Endothelial cell of umbilical vein (primary cell): ENCODE measurements at regions not wholly inside any gene's neighbourhood (a gene's known extent, or its start where the extent isn't known, plus 50 kb on each side); places are given as distances from the start of the nearest gene placed in this dataset.

ENCODE experiments used
- BruUV-seq: library from RNA; stranded (reverse); fragments of 400-500 nt; replicated peaks from 2 replicates; lab custom pipeline; 2021; lab: Mats Ljungman, UMichigan
- CTCF ChIA-PET: fragments of 300-600, 350-600 bp; sonication (Branson Sonifier 250); formaldehyde crosslinking; loops from one replicate; lab custom pipeline; 2021; ENCODE audit warnings: antibody characterized with exemption, inconsistent platforms; lab: Charles Lee
- POLR2A ChIA-PET: fragments of 300-600, 350-600 bp; sonication (Branson Sonifier 250); formaldehyde crosslinking; loops from one replicate; lab custom pipeline; 2021; ENCODE audit warnings: antibody characterized with exemption, inconsistent platforms; lab: Charles Lee
- DNase-seq: peaks from one replicate; pipeline ENCODE4 v3.0.0-alpha.2; 2011; ENCODE audit warnings: low read depth, low spot score
- FAIRE-seq: peaks from 2 replicates; lab custom pipeline; 2011; peaks lifted over from hg19 to GRCh38; lab: Jason Lieb, UNC
- H2AFZ ChIP-seq: 2 replicates; pipeline ENCODE4 v1.6.0; 2012; ENCODE audit warnings: low read depth, low read length, control low read depth, inconsistent platforms
- H3K27ac ChIP-seq: 2 replicates; pipeline ENCODE4 v1.5.1; 2011; ENCODE audit warnings: low read depth, mild to moderate bottlenecking, control low read depth, low read length, moderate library complexity; ENCODE audit not compliant: insufficient read depth
- H3K27me3 ChIP-seq, 2 experiments: 2 replicates each; pipeline versions ENCODE4 v1.6.0 to v1.6.1; 2011; ENCODE audit warnings: low read length in 2 of 2, mixed read lengths in 1 of 2; ENCODE audit not compliant: control insufficient read depth in 2 of 2, insufficient read depth in 2 of 2
- H3K36me3 ChIP-seq, 2 experiments: 2 replicates in 1 of 2; 3 replicates in 1 of 2; pipeline ENCODE4 v1.5.1; 2011; ENCODE audit warnings: low read length in 2 of 2, mild to moderate bottlenecking in 1 of 2, moderate library complexity in 1 of 2; ENCODE audit not compliant: control insufficient read depth in 2 of 2, insufficient read depth in 2 of 2; ENCODE audit errors: extremely low read depth in 1 of 2
- H3K4me1 ChIP-seq: 3 replicates; pipeline ENCODE4 v1.5.1; 2011; ENCODE audit warnings: mild to moderate bottlenecking, low read length; ENCODE audit not compliant: control insufficient read depth, insufficient read depth; ENCODE audit errors: extremely low read depth
- H3K4me2 ChIP-seq: 2 replicates; pipeline ENCODE4 v1.6.1; 2011; ENCODE audit warnings: low read length, control low read depth, mixed read lengths; ENCODE audit not compliant: insufficient read depth
- H3K4me3 ChIP-seq, 3 experiments: fragments of 200-600 bp in 1 of 3; sonication (generic), shearing (Covaris generic) in 1 of 3; replicated peaks in 1 of 3; 2 replicates each; pipeline ENCODE4 v1.5.1; 2011 to 2016; ENCODE audit warnings: control low read depth in 3 of 3, low read length in 3 of 3, mild to moderate bottlenecking in 2 of 3, inconsistent platforms in 1 of 3, low read depth in 1 of 3, moderate library complexity in 1 of 3; ENCODE audit not compliant: insufficient read depth in 1 of 3
- H3K79me2 ChIP-seq: 2 replicates; pipeline ENCODE4 v1.6.0; 2012; ENCODE audit warnings: low read length, inconsistent platforms; ENCODE audit not compliant: control insufficient read depth, insufficient read depth
- H3K9ac ChIP-seq: replicated peaks from 2 replicates; pipeline ENCODE3; 2011; ENCODE audit warnings: low read length, control low read depth; ENCODE audit not compliant: insufficient read depth; ENCODE audit errors: extremely low read depth
- H3K9me1 ChIP-seq: replicated peaks from 3 replicates; pipeline ENCODE4 v1.6.0; 2011; ENCODE audit warnings: mild to moderate bottlenecking, low read length; ENCODE audit not compliant: control insufficient read depth, insufficient read depth; ENCODE audit errors: extremely low read depth
- H3K9me3 ChIP-seq: replicated peaks from 2 replicates; pipeline ENCODE4 v1.5.1; 2012; ENCODE audit warnings: low read length, inconsistent platforms; ENCODE audit not compliant: control insufficient read depth, insufficient read depth
- H4K20me1 ChIP-seq: replicated peaks from 2 replicates; pipeline ENCODE3; 2011; ENCODE audit warnings: mild to moderate bottlenecking, low read length; ENCODE audit not compliant: control insufficient read depth, insufficient read depth; ENCODE audit errors: extremely low read depth
- EZH2 ChIP-seq: IDR thresholded peaks from 2 replicates; pipeline ENCODE4 v1.6.1; 2012; ENCODE audit warnings: borderline replicate concordance, low read depth, mild to moderate bottlenecking, moderate library complexity, low read length, inconsistent platforms; ENCODE audit not compliant: severe bottlenecking
- FOS ChIP-seq: IDR thresholded peaks from 2 replicates; pipeline ENCODE4 v1.6.1; 2011; ENCODE audit warnings: mild to moderate bottlenecking, low read length, moderate library complexity, borderline replicate concordance; ENCODE audit not compliant: insufficient read depth
- GATA2 ChIP-seq: IDR thresholded peaks from 2 replicates; pipeline ENCODE4 v1.7.0; 2011; ENCODE audit warnings: low read depth, mild to moderate bottlenecking, moderate library complexity, mixed read lengths, low read length; ENCODE audit not compliant: insufficient read length, insufficient read depth
- JUN ChIP-seq: IDR thresholded peaks from 2 replicates; pipeline ENCODE4 v1.6.1; 2011; ENCODE audit warnings: borderline replicate concordance, low read depth; ENCODE audit not compliant: insufficient read length, insufficient read depth
- MAX ChIP-seq: IDR thresholded peaks from 2 replicates; pipeline ENCODE4 v1.6.1; 2011; ENCODE audit not compliant: insufficient read depth, insufficient read length
- MYC ChIP-seq: IDR thresholded peaks from one replicate; pipeline ENCODE4 v1.6.1; 2011; ENCODE audit warnings: mild to moderate bottlenecking, low read depth, low read length
- POLR2A ChIP-seq: IDR thresholded peaks from 2 replicates; pipeline ENCODE4 v1.6.1; 2012; ENCODE audit warnings: low read depth, mild to moderate bottlenecking, control low read depth, low read length
- POLR2AphosphoS5 ChIP-seq: IDR thresholded peaks from 2 replicates; pipeline ENCODE4 v1.6.1; 2012; ENCODE audit warnings: low read depth, mild to moderate bottlenecking, control low read depth, low read length, moderate library complexity; ENCODE audit not compliant: insufficient read depth
- dilution Hi-C: fragments of 300-500 bp; cut with MboI; formaldehyde crosslinking; loops from one replicate; pipeline ENCODE4 v1.15.0; 2019; ENCODE audit warnings: low sequenced_read_pairs; ENCODE audit not compliant: extremely low pct_ligation_motif_present
- intact Hi-C: fragments of 100-400 bp; cut with micrococcal nuclease; formaldehyde crosslinking; loops from one replicate; pipeline ENCODE4 v1.10.0; 2022
- TF ChIP-seq, protein P1 (sequence below), 2 donors: IDR thresholded peaks; 1 replicate in 1 of 2; 2 replicates in 1 of 2; pipeline ENCODE4 v1.5.1; 2011; ENCODE audit warnings: low read length in 2 of 2, mild to moderate bottlenecking in 2 of 2, moderate library complexity in 2 of 2, control low read depth in 1 of 2, inconsistent platforms in 1 of 2, low read depth in 1 of 2; ENCODE audit not compliant: insufficient read depth in 1 of 2; ENCODE audit errors: extremely low read depth in 1 of 2

- POLR2A ChIA-PET = no interaction called here
- dilution Hi-C loops = no loop called here
- intact Hi-C loops = no loop called here
Observed at GRCh38 chr14:38887696-38888095, 215.3 kb downstream of the SEC23A start.

More at GRCh38 chr14:38887696-38888095, 215.3 kb downstream of the SEC23A start:
- Histone ChIP-seq H4K20me1 (no peaks in the 10 kb centered on the region), H2AFZ (no peak overlapping the region), H3K9ac (no peak overlapping the region), H3K79me2 (no peaks in the 10 kb centered on the region), H3K4me2 (no peak overlapping the region), H3K4me1 (no peaks in the 10 kb centered on the region), H3K9me1 (no peaks in the 10 kb centered on the region), H3K4me3 (no peak overlapping the region), H3K9me3 (no peaks in the 10 kb centered on the region), H3K27me3 (no peaks in the 10 kb centered on the region), H3K36me3 (no peaks in the 10 kb centered on the region), H3K27ac (no peak overlapping the region)
- no TSS peak for BruUV-seq
- CTCF ChIA-PET = interaction anchor here (1.2 kb wide), 1 partner anchor 14 kb away, joined by 4 read pairs; no protein-coding TSS in a partner anchor
- TF ChIP-seq JUN (no peak), MAX (no peak), POLR2A (no peak), POLR2AphosphoS5 (no peak), FOS (no peak), MYC (no peak), EZH2 (no peak), GATA2 (no peak)
- TF ChIP-seq, protein P1, sequence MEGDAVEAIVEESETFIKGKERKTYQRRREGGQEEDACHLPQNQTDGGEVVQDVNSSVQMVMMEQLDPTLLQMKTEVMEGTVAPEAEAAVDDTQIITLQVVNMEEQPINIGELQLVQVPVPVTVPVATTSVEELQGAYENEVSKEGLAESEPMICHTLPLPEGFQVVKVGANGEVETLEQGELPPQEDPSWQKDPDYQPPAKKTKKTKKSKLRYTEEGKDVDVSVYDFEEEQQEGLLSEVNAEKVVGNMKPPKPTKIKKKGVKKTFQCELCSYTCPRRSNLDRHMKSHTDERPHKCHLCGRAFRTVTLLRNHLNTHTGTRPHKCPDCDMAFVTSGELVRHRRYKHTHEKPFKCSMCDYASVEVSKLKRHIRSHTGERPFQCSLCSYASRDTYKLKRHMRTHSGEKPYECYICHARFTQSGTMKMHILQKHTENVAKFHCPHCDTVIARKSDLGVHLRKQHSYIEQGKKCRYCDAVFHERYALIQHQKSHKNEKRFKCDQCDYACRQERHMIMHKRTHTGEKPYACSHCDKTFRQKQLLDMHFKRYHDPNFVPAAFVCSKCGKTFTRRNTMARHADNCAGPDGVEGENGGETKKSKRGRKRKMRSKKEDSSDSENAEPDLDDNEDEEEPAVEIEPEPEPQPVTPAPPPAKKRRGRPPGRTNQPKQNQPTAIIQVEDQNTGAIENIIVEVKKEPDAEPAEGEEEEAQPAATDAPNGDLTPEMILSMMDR (IDR thresholded peaks at IDR 0.05; ENCODE audit: extremely low read depth in 1 of 2, insufficient read depth in 1 of 2, low read depth in 1 of 2, low read length in 2 of 2) = no peak
- FAIRE-seq = no peak
- DNase-seq = no peak
